ENCODE measurements at regions not wholly inside any gene's neighbourhood (a gene's known extent, or its start where the extent isn't known, plus 50 kb on each side); places are given as distances from the start of the nearest gene placed in this dataset.
A peak's percentile ranks its signal among the peaks of the same experiment; 100 is the strongest.
"Not testable (repeated sequence)": the region's sequence is repeated elsewhere in the genome, so short reads cannot be mapped to it uniquely, and the experiment has no call there.

- peak; percentile 2 for DNase-seq
Observed at GRCh38 chr4:158313566-158313965, 103.3 kb downstream of the TMEM144 start.

DNA sequence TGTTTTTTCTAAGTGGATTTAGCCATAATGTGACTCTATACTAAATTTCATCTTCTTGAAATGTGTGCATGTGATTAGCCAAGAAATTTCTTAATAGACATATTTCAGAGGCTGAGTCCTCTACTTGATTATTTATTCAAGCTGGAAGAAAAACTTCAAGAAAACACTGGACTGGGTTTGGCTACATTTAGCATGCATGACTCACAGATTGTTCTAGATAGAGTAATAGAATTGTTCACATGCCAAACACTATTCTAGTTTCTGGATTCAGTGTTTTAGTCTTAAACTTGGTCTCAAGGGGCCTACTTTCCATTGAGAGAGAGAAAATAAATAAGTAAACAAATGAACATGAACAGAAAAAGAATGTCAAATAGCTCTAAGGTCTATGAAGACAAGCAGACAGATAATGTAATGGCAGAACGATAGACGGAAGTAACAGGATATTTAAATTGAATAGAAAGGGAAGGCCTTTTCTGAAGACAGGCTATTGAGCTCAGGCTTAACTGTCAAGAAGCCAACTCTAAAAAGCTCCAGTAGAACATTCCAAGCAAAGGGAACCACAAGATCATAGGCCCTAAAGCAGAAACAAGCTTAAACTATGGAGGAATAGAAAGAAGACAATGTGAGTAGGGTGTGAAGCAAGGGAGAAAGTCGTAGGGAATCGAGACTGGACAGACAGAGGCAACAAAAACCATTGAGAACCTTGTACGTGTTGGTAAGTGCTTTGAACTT, 104.6 kb downstream of the TMEM144 start:
- peak; percentile 96 for DNase-seq

- DNase-seq = peak; percentile 77
Observed at GRCh38 chr4:158315706-158316105, 105.4 kb downstream of the TMEM144 start.

GRCh38 chr4:158316264-158316663, 106.0 kb downstream of the TMEM144 start:
- peak; percentile 20 for DNase-seq

GRCh38 chr4:158319880-158320279, 109.6 kb downstream of the TMEM144 start:
- no peak for DNase-seq

GRCh38 chr4:158322109-158322508, 111.8 kb downstream of the TMEM144 start:
- DNase-seq = peak; percentile 45

- DNase-seq = no peak
Observed at GRCh38 chr4:158327525-158327924, 117.2 kb downstream of the TMEM144 start.

GRCh38 chr4:158331863-158332262, 121.6 kb downstream of the TMEM144 start:
- no peak for DNase-seq

DNA sequence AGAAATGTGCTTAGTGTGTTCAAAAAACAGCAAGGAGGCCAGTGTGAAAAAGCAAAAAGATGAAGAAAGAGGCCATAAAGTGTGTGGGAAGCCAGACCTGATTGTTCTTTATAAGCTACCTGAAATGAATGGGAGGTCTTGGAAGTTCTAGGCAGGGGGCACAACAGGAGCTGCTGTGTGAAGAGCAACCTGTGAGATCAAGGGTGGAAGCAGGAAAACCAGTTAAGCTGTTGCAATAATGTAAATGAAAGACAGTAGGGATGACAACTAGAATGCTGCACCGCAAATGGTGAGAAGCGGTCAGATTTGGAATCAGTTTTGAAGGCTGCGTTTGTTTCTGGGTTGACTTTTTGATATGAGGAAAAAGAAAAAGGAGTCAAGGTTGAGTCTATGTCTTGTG, 123.5 kb downstream of the TMEM144 start:
- DNase-seq = no peak

DNA sequence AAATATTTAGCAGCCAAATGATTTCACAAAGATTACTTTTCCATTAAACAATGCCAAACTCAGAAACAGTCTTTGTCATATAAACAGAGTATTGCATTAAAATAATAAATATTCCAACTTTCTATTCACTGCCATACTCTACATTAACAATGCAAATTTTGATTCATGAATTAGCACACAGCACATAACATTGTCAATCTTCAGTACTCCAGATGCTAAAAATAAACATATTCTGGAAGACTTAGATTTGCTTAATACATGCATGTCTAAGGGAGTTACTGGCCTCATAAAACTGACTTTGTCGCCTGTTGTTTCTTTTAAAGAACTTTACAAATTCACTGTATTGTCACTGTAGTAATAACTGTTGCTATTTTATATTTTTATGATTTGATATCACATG, 131.6 kb downstream of the TMEM144 start:
- DNase-seq = no peak

DNA sequence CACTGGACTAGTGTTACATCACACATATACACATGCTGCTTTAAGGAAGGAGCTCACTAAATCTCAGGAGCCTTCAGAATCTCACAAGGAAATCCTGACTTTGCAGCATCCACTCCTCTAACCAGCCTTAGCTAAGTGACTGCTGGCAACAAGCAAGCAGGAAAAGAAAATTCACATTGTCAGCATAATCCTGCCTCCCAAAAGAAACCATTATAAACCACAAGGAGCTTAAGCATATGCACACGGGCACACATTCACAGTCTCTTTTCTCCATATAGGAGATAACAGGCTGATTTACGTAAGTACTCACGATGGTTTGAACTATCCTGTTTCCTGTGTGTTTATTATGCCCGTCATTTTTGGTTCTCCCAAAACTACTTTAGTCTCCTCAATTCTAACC, 136.3 kb downstream of the TMEM144 start:
- DNase-seq = no peak

DNA sequence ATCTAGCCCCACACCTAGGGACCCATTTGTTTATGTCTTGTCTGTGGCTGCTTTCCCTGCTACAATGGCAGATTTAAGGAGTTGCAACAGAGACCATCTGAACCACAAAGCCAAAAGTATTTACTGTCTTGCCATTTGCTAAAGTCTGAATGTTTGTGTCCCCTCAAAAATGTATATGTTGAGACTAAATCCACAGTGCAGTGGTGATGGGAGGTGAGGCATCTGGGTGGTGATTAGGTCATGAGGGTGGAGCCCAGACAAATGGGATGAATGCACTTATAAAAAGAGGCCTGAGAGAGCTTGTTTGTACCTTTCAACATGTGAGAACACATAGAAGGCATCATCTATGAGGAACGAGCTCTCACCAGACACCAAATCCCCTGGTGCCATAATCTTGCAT, 137.3 kb downstream of the TMEM144 start:
- DNase-seq = peak; percentile 10

- DNase-seq = no peak
Observed at GRCh38 chr4:158350161-158350560, 139.9 kb downstream of the TMEM144 start.

- no peak for DNase-seq
Observed at GRCh38 chr4:158353541-158354304, 143.4 kb downstream of the TMEM144 start.

GRCh38 chr4:158356301-158356700, 146.0 kb downstream of the TMEM144 start:
- no peak for DNase-seq

DNA sequence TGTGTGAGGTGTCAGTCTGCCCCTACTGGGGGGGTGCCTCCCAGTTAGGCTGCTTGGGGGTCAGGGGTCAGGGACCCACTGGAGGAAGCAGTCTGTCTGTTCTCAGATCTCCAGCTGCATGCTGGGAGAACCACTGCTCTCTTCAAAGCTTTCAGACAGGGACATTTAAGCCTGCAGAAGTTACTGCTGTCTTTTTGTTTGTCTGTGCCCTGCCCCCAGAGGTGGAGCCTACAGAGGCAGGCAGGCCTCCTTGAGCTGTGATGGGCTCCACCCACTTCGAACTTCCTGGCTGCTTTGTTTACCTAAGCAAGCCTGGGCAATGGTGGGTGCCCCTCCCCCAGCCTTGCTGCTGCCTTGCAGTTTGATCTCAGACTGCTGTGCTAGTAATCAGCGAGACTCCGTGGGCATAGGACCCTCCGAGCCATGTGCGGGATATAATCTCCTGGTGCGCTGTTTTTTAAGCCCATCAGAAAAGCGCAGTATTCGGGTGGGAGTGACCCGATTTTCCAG, 153.7 kb upstream of the RXFP1 start:
- DNase-seq = not testable (repeated sequence)

- peak; percentile 44 for DNase-seq
Observed at GRCh38 chr4:158371158-158371557, 150.5 kb upstream of the RXFP1 start.

GRCh38 chr4:158374318-158374717, 147.4 kb upstream of the RXFP1 start:
- DNase-seq = no peak

DNA sequence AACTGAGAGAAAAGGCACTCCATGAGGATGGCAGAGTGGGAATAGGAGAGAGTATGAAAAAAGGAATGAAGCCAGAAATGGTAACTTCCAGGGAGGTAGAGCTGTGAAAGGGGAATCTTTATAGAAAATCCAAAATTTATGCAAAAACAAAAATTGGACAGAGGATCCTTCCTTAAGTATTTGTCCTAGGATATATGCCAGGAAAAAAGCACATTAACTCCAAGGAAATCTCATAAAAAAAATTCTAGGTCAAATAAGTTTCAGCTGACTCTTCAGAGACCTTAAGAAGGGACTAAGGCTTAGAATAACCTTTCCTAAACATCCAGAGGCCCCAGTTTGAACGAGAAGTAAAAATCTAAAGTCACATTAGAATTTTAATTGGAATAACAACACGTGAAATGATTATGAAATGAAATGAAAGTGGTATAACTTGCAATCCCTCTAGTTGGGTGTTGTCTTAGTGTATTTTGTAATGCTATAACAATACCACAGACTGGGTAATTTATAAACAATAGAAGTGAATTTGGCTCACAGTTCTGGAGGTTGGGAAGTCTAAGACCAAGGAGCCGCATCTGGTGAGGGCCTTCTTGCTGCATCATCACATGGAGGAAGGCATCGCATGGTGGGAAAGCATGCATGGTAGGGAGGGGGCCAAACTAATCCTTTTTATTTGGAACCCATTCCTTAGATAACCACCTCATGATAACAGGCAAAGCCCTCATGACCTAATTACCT, 145.4 kb upstream of the RXFP1 start:
- DNase-seq = no peak

- no peak for DNase-seq
Observed at GRCh38 chr4:158384414-158384813, 137.3 kb upstream of the RXFP1 start.

DNA sequence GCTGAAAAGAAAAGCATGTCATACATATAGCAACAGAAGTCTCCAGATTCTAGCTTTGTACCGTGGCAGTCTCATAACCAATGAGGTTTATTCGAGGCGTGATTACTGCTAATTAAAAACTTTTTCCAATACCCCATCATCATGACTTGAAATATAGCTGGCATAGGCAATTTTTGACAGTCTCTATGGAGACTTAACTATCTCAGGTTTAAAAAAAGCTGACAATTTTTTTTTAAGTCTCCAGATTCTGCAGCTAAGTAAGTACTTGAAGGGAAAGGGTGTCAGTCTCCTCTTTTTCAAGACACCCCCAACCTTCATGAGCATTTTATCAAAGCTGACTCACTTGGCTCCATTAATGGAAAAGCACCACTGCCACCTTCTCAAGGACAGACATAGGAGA, 126.3 kb upstream of the RXFP1 start:
- DNase-seq = no peak

GRCh38 chr4:158395889-158396288, 125.8 kb upstream of the RXFP1 start:
- no peak for DNase-seq

DNA sequence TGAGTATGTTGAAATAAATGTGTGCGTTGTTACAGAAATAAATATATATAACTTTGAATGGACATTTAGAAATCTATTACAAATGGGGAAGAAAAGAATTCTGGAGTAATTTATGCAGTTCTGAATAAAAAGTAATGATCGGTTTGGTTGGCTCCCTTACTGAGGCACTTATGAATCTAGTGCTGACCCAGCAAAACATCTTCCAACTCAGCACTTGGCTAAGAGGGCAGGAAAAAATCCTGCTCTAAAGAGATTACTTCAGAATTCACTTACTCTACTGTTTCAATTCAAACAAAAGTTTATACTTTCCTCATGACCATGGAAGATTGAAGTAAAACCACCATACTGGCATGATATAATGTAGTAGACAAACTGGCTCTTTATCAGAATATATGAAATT, 123.9 kb upstream of the RXFP1 start:
- DNase-seq = no peak

DNA sequence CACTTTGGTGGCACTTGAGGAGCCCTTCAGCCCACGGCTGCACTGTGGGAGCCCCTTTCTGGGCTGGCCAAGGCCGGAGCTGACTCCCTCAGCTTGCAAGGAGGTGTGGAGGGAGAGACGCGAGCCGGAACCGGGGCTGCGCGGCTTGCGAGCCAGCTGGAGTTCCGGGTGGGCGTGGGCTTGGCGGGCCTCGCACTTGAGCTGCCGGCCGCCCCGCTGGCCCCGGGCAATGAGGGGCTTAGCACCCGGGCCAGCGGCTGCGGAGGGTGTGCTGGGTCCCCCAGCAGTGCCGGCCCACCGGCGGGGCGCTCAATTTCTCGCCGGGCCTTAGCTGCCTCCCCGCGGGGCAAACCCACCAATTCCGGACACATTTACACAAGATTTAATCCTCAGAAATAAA, 113.7 kb upstream of the RXFP1 start:
- not testable (repeated sequence) for DNase-seq
